Left colon (tissue), 2 donors: ENCODE measurements at regions not wholly inside any gene's neighbourhood (a gene's known extent, or its start where the extent isn't known, plus 50 kb on each side); places are given as distances from the start of the nearest gene placed in this dataset.
"Not testable (repeated sequence)": the region's sequence is repeated elsewhere in the genome, so short reads cannot be mapped to it uniquely, and the experiment has no call there.

Experiments used
- ATAC-seq: fragments of 200-7000 bp; cut with Tn5 transposase; one replicate; pipeline ENCODE4 v1.9.1; 2020; ENCODE audit warnings: mild to moderate bottlenecking, moderate library complexity
- DNase-seq, 2 donors: peaks; one replicate each; pipeline ENCODE4 v3.0.0-alpha.2; 2020
- intact Hi-C, 2 donors: fragments of 100-400 bp; cut with DNase I in 1 of 2; cut with micrococcal nuclease in 1 of 2; formaldehyde crosslinking; loops; one replicate each; pipeline versions ENCODE4 v1.11.2 to v1.14.0; 2022; cut with DNase I, micrococcal nuclease
- donor health status: DM: no; HTN: no; CAD: no.
- donor health status: DM: yes; HTN: yes; CAD: no.

GRCh38 chr2:49861821-49862220 lies 707.5 kb upstream of the FSHR start:
- intact Hi-C loops, result no loop called here
- no peak for DNase-seq
- no peak for ATAC-seq

DNA sequence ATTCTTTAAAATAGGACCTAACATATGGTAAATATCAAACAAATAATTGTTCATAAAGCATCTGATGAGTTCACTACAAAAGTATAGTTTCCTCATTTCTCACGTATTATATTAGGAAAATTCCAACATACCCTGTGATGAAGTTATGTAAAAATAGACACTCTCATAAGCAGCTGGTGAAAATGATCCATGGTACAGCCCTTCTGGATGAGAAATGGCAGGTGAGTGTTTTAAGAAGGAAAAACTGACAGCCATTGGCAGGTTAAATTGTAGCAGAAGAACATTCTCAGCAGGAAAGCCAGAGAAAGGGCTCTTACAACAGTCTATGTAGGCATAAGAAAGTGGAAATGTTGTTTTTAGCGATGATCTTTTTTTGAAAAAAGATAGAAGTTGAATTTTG lies 706.5 kb upstream of the FSHR start:
- DNase-seq, result no peak
- no peak for ATAC-seq

GRCh38 chr2:49860170-49860569 lies 705.9 kb upstream of the FSHR start:
- ATAC-seq, result no peak
- DNase-seq, result no peak
- intact Hi-C loops, result no loop called here

More for the DNA sequence above, 706.5 kb upstream of the FSHR start:
- intact Hi-C loops, result no loop called here

GRCh38 chr2:49858657-49859056 lies 704.3 kb upstream of the FSHR start:
- no peak for DNase-seq
- intact Hi-C loops, result no loop called here

DNA sequence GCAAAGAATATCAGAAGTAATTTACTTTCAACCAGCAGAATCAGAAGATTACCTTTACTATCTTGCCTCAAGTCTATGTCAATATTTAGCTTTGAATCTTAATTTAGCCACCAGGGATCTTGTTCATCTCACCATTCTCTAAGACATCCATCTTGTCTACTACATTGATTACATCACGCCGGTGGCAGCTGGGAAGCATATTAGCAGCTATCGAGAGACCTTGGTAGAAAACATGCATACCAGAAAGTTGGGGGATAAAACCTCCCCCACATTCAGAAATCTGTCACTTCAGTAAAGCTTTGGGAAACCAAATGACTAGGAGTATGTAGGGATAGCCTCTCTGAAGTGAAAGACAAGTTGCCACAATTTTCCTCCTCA lies 703.8 kb upstream of the FSHR start:
- DNase-seq (no peak), ATAC-seq (no peak)
- intact Hi-C loops, result no loop called here

More at GRCh38 chr2:49858657-49859056, 704.3 kb upstream of the FSHR start:
- ATAC-seq, result no peak

- DNase-seq (no peak), ATAC-seq (no peak)
- intact Hi-C loops, result no loop called here
These were observed 703.2 kb upstream of the FSHR start for GRCh38 chr2:49857371-49858112.

GRCh38 chr2:49845671-49846070 lies 691.4 kb upstream of the FSHR start:
- DNase-seq (no peak), ATAC-seq (no peak)
- intact Hi-C loops, result no loop called here

DNA sequence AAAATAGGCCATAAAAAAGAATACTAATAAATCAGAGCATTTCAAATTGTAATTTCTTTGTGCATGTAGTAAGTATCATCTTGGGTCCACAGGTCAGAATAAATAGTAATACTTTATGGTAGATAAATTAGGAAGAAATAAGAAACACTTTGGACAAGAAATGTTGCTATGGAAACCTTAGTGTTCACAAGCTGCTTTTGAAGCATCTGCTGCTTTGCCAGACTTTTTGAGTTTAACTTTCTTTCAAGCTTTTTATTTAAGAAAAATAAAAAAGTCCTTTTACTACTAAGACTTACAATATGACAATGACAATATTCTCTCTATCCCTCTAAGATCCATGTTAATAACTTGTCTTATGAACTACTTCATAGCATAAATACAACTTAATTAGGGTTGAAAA lies 690.7 kb upstream of the FSHR start:
- intact Hi-C loops, result no loop called here
- no peak for DNase-seq
- no peak for ATAC-seq

GRCh38 chr2:49844113-49844512 lies 689.8 kb upstream of the FSHR start:
- intact Hi-C loops, DNase-seq, ATAC-seq: not testable (repeated sequence)

- DNase-seq (no peak), ATAC-seq (no peak)
- intact Hi-C loops, result no loop called here
These were observed 689.0 kb upstream of the FSHR start for GRCh38 chr2:49843314-49843713.

GRCh38 chr2:49840428-49840975 lies 686.2 kb upstream of the FSHR start:
- DNase-seq (no peak), ATAC-seq (no peak)
- intact Hi-C loops, result no loop called here

DNA sequence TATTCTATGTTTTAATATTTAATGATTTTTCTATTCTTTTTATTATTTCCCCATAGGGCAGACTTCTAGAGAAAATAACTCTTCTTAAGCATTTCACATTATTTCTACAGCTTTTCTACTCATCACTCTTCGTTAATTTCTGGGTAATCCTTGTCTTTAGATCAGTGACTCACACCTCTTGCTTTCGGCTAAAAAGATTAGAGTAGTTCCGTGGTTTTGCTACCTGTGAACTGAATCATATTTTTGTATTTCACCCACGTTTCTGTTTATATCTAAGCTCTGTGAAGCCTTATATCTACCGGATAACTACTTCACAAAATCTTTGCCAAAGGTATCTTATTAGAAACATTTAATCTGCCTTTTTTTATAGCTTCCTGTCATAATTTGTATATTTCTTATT lies 685.5 kb upstream of the FSHR start:
- ATAC-seq (no peak), DNase-seq (no peak)
- intact Hi-C loops, result no loop called here

DNA sequence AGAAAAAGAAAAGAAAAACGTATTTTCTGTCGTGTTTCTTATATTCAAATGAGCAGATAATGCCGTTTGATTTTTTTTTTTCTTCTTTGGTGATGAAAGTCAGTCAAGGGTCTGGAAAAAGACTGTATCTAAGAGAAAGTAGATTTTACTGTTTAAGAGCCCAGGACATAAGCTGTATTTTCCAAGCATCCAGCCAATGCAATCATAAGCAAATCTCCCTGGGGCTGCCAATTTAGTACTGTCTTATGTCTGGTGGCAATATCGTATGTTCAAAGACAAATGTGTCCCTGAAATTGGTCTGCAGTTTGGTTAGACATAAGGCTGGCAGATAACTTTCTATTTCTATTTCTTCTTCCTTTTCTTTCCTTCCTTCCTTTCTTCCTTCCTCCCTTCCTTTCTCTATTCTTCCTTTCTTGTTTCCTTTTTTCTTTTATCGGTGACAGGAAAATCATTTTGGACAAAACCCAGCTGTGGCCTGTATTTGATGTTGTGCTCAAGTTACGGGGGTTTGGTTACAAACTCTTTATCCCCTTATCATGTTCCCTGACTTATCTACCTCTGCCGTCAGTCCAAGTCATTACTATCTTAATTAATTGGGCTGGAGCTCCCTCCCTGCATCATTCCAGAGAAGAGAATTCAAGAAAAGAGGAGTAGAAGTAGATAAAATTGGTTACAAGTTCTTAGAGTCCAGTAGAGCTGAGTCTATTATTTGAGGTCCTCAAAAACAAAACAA lies 683.4 kb upstream of the FSHR start:
- ATAC-seq, result no peak

DNA sequence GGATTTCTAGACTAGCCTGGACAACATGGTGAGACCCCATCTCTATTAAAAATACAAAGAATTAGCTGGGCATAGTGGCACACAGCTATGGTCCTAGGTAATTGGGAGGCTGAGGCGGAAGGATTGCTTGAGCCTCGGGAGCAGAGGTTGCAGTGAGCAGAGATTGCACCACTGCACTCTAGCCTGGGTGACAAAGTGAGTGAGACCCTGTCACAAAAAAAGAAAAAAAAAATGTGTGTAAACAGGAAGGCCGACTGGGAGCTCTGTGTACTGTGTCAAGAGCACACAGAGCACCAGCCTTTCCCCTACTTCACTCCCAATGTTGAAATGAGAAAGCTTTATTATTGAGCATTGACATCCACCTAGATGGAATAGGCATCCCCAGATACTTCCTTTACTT lies 681.7 kb upstream of the FSHR start:
- DNase-seq, result no peak
- no peak for ATAC-seq
- intact Hi-C loops, result no loop called here

More for the DNA sequence above, 683.4 kb upstream of the FSHR start:
- intact Hi-C loops, result no loop called here
- no peak for DNase-seq

GRCh38 chr2:49834433-49834832 lies 680.1 kb upstream of the FSHR start:
- DNase-seq (no peak), ATAC-seq (no peak)
- intact Hi-C loops, result no loop called here

DNA sequence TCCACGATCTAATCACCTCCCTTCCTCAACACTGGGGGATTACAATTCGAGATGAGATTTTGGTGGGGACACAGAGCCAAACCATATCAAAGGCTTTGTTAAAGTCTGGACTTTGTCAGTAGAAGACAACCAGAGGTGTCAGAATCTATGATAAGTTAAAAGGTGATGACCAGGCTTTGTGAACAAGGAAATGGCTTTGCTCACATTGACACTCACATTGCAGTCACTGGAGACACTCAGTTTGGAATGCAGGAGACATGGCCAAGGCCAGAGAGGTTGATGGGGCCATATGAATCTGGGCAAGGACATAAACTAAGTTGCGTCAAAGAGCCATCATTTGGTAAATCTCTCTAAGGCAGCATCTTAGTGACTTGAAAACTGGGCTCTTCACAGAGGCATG lies 678.2 kb upstream of the FSHR start:
- DNase-seq (no peak), ATAC-seq (no peak)
- intact Hi-C loops, result no loop called here

- intact Hi-C loops, result no loop called here
- no peak for ATAC-seq
- no peak for DNase-seq
These were observed 677.5 kb upstream of the FSHR start for GRCh38 chr2:49831698-49832367.

- ATAC-seq, result no peak
- intact Hi-C loops, result no loop called here
- no peak for DNase-seq
These were observed 676.5 kb upstream of the FSHR start for GRCh38 chr2:49830846-49831245.

GRCh38 chr2:49827366-49827765 lies 673.1 kb upstream of the FSHR start:
- ATAC-seq, result no peak

DNA sequence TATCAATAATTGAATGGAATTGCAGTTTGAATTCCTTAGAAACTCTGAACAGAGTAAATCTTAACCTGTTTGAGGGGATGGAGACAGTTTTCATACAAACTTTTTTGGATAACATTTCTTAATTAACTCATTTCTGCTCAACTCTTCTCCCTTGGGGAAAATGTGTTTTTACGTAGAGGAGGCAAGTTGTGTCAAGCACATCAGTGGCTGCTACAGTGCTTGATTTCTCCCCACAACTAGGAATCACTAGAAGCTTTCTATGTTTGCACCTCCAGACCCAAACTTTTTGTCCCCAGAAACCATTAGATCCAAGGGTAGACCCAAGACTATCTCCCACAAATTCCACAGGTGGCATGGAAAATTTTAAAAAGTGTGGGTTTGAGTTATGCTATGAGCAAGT lies 658.9 kb upstream of the FSHR start:
- ATAC-seq (no peak), DNase-seq (no peak)
- intact Hi-C loops, result no loop called here

More at GRCh38 chr2:49827366-49827765, 673.1 kb upstream of the FSHR start:
- intact Hi-C loops, result no loop called here
- DNase-seq, result no peak
